Amniotic stem cell (primary cell): ENCODE measurements at regions not wholly inside any gene's neighbourhood (a gene's known extent, or its start where the extent isn't known, plus 50 kb on each side); places are given as distances from the start of the nearest gene placed in this dataset.
"Not testable (repeated sequence)": the region's sequence is repeated elsewhere in the genome, so short reads cannot be mapped to it uniquely, and the experiment has no call there.

Source experiments
- DNase-seq: peaks from one replicate; lab custom pipeline; 2025; lab: John Stamatoyannopoulos, UW

DNA sequence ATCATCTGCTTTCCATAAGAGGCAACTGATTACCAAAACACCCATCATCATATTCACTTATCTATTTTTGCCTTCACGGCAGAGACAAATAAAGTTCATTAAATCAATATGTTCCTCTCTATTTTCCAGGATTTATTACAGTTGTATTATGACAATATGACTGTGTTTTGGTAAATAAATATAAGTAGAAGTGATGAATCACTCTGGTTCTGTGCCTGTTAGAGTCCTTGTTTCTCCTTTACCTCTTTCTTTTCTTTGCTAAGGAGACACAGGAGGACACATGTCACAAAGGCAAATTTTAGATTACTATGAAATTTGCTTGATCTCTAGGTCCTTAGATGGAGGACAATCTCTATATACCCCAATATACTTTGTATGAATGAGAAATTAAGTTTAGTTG is 152.6 kb upstream of the PLSCR5 start:
- DNase-seq: no peak

DNA sequence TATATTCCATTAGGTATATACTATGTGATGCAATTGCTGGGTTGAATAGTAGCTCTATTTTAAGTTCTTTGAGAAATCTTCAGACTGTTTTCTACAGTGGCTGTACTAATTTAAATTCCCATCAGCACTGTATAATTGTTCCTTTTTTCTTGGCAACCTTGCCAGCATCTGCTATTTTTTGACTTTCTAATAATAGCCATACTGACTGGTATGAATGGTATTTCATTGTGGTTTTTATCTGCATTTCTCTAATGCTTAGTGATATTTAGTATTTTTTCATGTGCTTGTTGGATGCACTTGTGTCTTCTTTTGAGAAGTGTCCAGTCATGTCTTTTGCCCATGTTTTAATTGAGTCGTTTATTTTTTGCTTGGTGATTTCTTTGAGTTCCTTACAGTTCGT is 145.1 kb upstream of the PLSCR5 start:
- DNase-seq: no peak

GRCh38 chr3:146747928-146748327 is 142.8 kb upstream of the PLSCR5 start:
- DNase-seq: no peak

DNA sequence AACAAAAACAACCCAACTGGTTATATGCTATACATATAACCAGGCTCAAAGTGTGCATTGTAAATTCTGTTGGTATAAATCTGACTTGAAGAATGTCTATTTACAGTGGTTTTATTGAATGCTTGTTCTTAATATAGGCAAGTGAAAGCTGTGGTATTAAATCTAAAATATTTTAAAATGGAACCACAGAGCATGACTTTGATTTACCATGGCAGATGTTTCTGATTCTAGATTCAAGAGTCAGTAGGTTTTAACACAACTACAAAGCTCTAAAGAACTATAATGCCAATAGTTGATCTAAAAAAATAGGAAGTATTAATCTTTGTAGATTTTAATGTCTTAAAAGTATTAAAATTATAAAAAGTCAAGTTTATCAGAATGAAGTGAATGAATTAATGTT is 141.9 kb upstream of the PLSCR5 start:
- no peak for DNase-seq

DNA sequence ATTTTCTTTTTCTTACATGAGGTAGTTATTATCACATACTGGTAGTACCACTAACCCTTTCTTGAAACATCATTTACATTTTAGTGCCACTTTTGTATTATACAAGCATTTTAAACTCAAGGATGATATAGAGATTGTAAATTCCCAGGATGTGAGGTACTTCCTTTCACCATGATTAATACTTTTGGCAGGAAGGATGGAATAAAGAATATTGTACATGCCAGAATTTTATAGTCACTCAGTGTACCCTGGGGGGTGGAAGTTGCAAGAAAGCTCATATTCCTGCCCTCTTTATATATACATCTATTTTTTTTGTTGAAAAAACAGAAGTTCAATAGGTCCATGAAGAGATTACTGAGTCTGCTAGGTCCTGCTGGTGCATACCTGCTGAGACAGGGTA is 141.0 kb upstream of the PLSCR5 start:
- no peak for DNase-seq

DNA sequence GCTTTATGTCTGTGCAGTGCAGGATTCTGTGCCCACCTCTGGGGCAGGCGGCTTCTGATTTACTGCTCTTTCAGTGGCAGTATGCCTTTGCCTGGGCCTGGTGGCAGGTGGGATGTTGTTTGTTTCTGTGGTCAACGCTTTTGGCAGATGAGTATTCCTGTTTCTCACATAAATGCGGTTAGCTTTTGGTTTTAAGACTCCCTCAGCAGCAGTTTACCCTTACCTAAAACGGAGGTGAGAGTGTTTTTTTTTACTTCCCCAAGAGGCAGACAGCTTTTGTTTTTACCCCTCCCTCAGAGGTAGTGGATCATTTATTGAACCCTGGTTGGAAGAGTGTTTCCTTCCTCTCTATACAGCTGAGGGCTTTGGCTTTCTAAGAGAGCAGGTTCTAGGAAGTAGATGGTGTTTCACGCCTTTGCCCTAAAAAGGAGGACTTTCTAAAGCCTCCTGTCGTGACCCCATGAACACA is 134.1 kb upstream of the PLSCR5 start:
- no peak for DNase-seq

DNA sequence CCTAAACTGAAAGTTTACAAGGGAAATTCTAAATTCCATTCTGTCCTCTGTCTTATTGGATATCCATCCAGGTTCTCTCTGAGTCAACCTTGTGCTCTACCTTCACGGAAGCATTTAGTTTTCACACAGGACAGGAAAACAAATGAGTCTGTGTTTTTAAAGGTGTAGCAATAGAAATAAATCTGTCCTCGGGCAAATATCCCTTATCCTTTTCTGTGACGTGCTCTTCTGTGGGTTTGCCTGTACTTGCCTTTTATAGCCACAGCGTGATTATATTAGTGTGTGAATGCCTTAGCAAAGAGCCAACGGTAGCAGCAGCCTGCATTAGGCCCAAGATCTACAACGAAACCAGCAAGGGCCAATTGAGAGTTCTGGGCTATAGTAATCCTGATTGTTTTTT is 127.2 kb upstream of the PLSCR5 start:
- no peak for DNase-seq

DNA sequence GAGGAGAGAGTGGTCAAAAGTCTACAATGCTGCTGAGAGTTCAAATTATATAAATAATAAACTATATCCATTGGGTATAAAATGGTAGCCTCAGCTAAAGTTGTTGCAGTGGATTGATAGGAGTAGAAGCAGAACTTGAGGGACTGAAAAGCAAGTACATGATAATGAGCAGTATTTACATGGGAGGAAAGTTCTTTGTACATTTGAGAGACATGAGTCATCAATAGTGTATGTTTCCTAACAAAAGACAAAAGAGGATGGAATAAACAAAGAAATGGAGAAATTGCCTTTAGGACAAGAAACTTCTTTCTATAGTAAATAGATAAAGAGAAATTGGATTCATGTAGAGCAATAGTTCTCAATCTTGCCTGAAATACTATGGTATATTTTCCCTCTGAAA is 110.0 kb upstream of the PLSCR5 start:
- DNase-seq: no peak

DNA sequence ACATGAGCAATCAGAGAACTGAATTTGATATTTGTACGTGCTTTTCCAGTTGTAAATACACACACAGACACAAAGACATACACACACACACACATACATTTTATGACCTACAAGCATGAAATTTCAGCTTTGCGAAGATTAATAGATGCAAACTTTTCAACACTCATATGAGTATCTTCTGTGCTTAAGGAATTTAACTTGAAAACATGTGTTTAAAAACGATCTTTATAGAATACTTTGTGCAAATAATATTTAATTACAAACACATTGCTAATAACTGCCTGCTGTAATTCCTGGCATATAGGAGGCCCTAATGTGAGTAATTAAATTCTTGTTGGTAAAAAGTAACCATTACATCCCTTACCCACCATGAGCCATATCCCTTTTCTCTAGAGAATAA is 107.7 kb upstream of the PLSCR5 start:
- no peak for DNase-seq

DNA sequence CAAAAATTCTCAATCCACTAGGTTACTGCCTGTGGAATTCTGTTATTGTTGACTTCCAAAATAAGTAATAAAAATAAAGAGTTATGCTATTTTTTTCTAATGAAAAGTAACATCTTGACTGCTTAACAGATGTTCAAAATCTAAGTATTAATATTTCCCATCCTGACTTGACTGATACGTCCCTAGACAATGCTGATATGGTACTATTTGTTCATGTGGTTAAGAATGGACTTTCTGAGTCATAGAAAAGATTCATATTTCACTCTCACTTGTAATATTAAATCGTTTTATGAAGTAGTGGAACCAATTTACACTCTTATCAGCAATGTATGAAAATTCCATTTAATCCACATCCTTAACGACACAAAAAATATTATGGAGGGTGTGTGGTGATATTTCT is 104.8 kb upstream of the PLSCR5 start:
- DNase-seq: no peak

DNA sequence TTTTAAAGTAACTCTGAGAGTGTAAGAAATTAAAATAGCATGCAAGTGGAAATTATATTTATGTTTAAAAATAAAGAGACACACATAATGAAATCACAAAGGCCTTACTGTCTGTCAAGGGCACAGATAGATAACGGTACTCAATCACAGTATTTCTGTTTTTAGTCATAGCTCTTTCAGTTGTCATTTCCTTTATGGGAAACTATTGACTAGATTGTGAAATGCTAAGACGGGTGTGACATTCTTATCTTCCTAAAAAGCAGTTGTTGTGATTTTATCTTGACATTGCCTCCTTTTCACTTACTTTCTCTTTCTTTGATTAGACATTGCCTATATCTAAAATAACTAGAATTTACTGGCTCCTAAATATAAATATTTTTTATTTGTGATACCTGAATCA is 100.1 kb upstream of the PLSCR5 start:
- no peak for DNase-seq

GRCh38 chr3:146702237-146702636 is 97.1 kb upstream of the PLSCR5 start:
- no peak for DNase-seq

DNA sequence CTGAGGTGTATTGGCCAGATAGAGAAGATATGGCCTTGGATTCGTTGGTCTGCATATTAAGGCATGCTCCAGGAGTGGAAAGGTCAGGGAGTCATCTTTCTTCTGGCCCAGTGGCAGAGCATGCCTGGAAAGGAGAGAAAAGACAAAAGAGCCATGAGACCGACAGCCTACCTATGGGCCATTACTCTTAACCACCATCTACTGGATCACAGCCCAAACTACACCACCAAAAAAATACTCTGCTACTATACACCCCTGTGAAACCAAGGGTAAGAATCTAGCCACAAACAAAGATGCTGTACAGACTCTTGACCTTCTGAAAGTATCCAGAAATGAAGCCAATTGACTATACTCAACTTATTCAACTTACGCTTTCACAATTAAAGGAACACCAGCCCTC is 96.1 kb upstream of the PLSCR5 start:
- DNase-seq: no peak

DNA sequence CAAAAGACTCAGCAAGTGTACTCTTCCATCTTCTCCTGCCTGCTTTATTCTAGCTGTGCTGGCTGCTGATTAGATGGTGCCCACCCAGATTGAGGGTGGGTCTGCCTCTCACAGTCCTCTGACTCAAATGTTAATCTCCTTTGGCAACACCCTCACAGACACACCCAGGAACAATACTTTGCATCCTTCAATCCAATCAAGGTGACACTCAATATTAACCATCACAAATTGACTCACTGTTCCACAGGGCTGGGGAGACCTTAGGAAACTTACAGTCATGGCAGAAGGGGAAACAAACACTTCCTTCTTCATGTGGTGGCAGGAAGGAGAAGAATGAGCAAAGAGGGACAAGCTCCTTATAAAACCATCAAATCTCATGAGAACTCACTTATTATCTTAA is 94.9 kb upstream of the PLSCR5 start:
- not testable (repeated sequence) for DNase-seq

DNA sequence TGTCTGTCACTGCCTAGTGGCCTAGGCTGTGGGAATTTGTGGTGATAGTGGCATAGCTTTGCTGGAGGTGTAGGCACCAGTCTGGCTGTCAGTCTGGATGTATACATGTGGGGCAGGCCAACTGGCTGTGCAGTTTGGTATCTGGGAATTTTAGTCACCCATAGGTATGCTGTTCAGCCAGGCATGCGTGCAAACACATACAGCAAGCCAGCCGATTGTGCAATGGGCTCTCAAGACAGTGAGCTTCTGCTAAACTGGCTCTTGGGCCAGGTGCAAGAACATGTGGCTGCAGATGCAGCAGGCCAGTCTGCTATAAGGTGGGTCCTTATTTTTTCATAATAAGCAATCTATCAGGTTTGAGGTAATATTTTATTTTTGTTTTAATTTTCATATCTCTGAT is 87.1 kb upstream of the PLSCR5 start:
- no peak for DNase-seq

DNA sequence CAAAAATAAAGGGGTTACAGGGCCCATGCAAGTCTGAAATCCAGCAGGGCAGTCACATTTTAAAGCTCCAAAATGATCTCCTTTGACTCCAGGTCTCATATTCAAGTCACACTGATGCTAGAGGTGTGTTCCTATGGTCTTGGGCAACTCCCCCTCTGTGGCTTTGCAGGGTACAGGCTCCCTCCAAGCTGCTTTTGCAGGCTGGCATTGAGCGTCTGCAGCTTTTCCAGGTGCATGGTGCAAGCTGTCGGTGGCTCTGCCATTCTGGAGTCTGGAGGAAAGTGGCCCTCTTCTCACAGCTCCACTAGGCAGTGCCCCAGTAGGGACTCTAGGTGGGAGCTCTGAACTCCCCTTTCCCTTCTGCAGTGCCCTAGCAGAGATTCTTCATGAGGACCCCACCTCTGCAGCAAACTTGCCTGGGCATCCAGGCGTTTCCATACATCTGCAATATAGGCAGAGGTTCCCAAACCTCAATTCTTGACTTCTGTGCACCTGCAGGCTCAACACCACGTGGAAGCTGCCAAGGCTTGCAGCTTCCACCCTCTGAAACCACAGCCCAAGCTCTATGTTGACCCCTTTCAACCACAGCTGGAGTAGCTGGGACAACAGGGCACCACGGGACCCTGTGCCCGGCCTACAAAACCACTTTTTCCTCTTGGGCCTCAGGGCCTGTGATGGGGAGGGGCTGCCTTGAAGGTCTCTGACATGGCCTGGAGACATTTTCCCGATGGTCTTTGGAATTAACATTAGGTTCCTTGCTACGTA is 80.1 kb upstream of the PLSCR5 start:
- no peak for DNase-seq

GRCh38 chr3:146682171-146682570 is 77.0 kb upstream of the PLSCR5 start:
- DNase-seq: peak; percentile 20

DNA sequence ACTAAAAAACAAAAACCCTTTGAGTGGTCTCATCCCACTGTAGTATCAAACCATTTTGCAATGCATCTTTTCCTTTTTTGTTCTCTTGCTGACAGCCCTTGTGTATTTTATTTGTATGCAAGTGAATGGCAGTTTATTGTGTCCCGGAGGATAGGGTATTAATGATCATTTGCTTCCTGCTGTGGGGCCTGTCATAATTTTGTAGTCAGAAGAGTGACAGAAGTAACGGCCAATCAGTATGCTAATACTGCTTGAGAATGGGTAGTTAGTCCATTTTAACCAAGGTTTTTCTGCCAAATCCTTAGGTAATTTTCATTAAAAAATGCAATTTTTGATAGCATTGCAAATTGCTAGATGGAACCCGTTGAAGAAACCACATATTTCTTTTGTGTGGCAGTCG is 75.5 kb upstream of the PLSCR5 start:
- no peak for DNase-seq

GRCh38 chr3:146679995-146680394 is 74.8 kb upstream of the PLSCR5 start:
- DNase-seq: no peak

DNA sequence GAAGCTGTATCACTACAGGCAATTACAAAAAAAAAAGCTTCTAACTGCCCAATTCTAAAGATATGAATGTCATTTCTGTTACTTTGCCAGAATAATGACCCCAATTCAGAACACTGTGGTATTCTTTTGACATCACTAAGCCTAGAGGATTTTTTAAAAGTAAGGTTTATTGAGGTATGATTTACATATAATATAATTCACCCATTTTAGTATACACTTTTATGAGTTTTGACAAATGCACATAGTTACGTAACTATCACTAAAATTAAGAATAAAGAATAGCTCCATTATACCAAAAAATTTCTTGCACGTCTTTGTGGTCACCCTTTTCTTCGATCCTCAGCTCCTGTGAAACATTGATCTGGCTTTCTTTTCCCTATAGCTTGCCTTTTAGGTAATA is 74.0 kb upstream of the PLSCR5 start:
- no peak for DNase-seq

GRCh38 chr3:146672941-146673340 is 67.8 kb upstream of the PLSCR5 start:
- DNase-seq: no peak

GRCh38 chr3:146664403-146664802 is 59.3 kb upstream of the PLSCR5 start:
- DNase-seq: no peak

- DNase-seq: no peak
Observed at GRCh38 chr3:146658841-146659240, 53.7 kb upstream of the PLSCR5 start.

DNA sequence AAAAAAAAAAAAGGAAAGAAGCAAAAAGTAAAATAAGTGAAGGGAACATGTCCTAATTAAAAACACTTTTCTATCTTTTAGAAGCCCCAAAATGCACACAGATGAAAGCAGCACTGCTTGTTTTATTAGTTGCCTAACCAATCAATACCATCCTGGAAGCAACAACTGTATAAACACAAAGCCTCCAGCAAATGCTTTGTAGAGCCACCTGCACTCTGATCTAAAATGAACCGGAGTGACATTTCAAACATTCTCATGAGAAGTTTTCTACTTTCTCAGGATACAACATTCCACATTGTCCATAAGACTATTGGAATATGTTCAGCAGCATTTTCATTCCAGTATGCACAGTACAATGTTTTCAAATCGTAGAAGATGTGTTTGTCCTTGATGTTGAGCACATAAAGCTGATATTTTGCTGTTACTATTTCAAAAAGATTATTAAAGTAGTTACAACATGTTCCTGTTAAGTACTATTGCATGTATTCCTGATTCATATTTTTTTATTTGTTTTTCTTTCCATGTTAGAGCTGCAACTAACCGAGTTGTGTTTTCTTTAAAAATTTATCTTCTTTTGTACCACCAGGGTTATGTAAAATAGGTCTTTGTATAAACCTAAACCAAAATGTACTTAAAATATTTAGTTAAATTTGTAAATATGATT is 50.3 kb upstream of the PLSCR5 start:
- no peak for DNase-seq
